ENCODE measurements at regions not wholly inside any gene's neighbourhood (a gene's known extent, or its start where the extent isn't known, plus 50 kb on each side); places are given as distances from the start of the nearest gene placed in this dataset.
A peak's percentile ranks its signal among the peaks of the same experiment; 100 is the strongest.

DNA sequence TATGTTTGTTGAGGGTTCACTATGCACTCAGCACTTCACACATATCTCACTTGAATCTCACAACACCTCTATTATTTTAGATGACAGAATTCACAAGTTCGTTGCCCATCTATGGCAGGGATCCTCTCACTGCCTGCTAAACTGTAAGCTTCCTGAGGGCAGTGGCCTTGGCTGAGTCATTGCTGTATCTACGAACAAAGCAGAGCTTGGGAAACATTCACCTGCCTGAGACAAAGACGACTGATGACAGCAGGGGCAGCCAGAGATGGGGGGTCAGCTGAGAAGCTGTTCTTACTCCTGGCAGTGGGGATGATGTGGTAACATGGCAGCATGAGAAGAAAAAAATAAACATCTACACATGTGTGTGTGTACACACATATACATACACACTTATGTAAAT lies 125.5 kb upstream of the NMNAT3 start:
- Histone ChIP-seq H3K36me3 (ENCODE audit: control insufficient read depth in 1 of 2, insufficient read depth in 2 of 2, low read length in 2 of 2) (no peaks in the 10 kb centered on the region), H2AFZ (ENCODE audit: insufficient read depth, low read length, poor library complexity) (no peak overlapping the region), H3K9ac (ENCODE audit: low read length) (no peak overlapping the region), H3K79me1 (ENCODE audit: low read length) (no peaks in the 10 kb centered on the region), H4K12ac (ENCODE audit: low read depth, low read length) (no peak overlapping the region), H3K4me2 (ENCODE audit: low read length) (no peak overlapping the region), H3K23ac (ENCODE audit: low read length) (no peak overlapping the region), H2AK5ac (ENCODE audit: low read length) (no peak overlapping the region), H2BK120ac (ENCODE audit: insufficient read depth, low read length, poor library complexity) (no peak overlapping the region), H2BK5ac (ENCODE audit: low read depth, low read length, poor library complexity) (no peak overlapping the region), H3K79me2 (ENCODE audit: control insufficient read depth, insufficient read depth, low read length, poor library complexity) (no peaks in the 10 kb centered on the region), H2BK12ac (ENCODE audit: low read length) (no peak overlapping the region), H3K27ac (ENCODE audit: low read depth, low read length) (no peak overlapping the region), H3K18ac (ENCODE audit: low read length) (no peak overlapping the region), H3K4ac (ENCODE audit: low read depth, low read length) (no peak overlapping the region), H4K91ac (ENCODE audit: low read depth, low read length) (no peak overlapping the region), H3K14ac (ENCODE audit: low read length) (no peak overlapping the region), H3K4me3 (ENCODE audit: low read depth, low read length) (no peak overlapping the region), H3K9me3 (ENCODE audit: insufficient read depth, low read depth, low read length) (no peaks in the 10 kb centered on the region), H4K8ac (ENCODE audit: low read depth, low read length) (no peak overlapping the region), H3K27me3 (ENCODE audit: insufficient read depth, low read length) (no peaks in the 10 kb centered on the region), H3K4me1 (ENCODE audit: control insufficient read depth in 1 of 2, insufficient read depth in 2 of 2, low read length in 2 of 2) (no peaks in the 10 kb centered on the region)
- WGBS (ENCODE audit: extremely low coverage, insufficient coverage, insufficient read length) = no CpG with 5 or more reads among the region's 3 CpGs
- DNase-seq = no peak

- H3K9ac ChIP-seq (ENCODE audit: low read length) = no peak overlapping the region
- no peaks in the 10 kb centered on the region for H3K79me1 ChIP-seq (ENCODE audit: low read length)
- H3K27me3 ChIP-seq (ENCODE audit: insufficient read depth, low read length) = no peaks in the 10 kb centered on the region
- H3K4ac ChIP-seq (ENCODE audit: low read depth, low read length) = no peak overlapping the region
- H2AFZ ChIP-seq (ENCODE audit: insufficient read depth, low read length, poor library complexity) = no peak overlapping the region
- H3K4me2 ChIP-seq (ENCODE audit: low read length) = no peak overlapping the region
- no peak overlapping the region for H4K12ac ChIP-seq (ENCODE audit: low read depth, low read length)
- no peak overlapping the region for H2BK5ac ChIP-seq (ENCODE audit: low read depth, low read length, poor library complexity)
- no peaks in the 10 kb centered on the region for H3K4me1 ChIP-seq (ENCODE audit: control insufficient read depth in 1 of 2, insufficient read depth in 2 of 2, low read length in 2 of 2)
- no peak overlapping the region for H2BK12ac ChIP-seq (ENCODE audit: low read length)
- no peak overlapping the region for H2AK5ac ChIP-seq (ENCODE audit: low read length)
- H3K36me3 ChIP-seq (ENCODE audit: control insufficient read depth in 1 of 2, insufficient read depth in 2 of 2, low read length in 2 of 2) = no peaks in the 10 kb centered on the region
- H3K23ac ChIP-seq (ENCODE audit: low read length) = no peak overlapping the region
- no peak overlapping the region for H4K91ac ChIP-seq (ENCODE audit: low read depth, low read length)
- no peak overlapping the region for H3K14ac ChIP-seq (ENCODE audit: low read length)
- H3K9me3 ChIP-seq (ENCODE audit: insufficient read depth, low read depth, low read length) = peaks cover 2% of the 10 kb centered on the region
- no peak overlapping the region for H3K27ac ChIP-seq (ENCODE audit: low read depth, low read length)
- H4K8ac ChIP-seq (ENCODE audit: low read depth, low read length) = no peak overlapping the region
- DNase-seq = peak; percentile 30 to 75
- no peak overlapping the region for H3K4me3 ChIP-seq (ENCODE audit: low read depth, low read length)
- H3K79me2 ChIP-seq (ENCODE audit: control insufficient read depth, insufficient read depth, low read length, poor library complexity) = no peaks in the 10 kb centered on the region
- no peak overlapping the region for H2BK120ac ChIP-seq (ENCODE audit: insufficient read depth, low read length, poor library complexity)
- H3K18ac ChIP-seq (ENCODE audit: low read length) = no peak overlapping the region
- no CpG with 5 or more reads among the region's 8 CpGs for WGBS (ENCODE audit: extremely low coverage, insufficient coverage, insufficient read length)
Measured at GRCh38 chr3:139797724-139798343, 120.1 kb upstream of the NMNAT3 start.

DNA sequence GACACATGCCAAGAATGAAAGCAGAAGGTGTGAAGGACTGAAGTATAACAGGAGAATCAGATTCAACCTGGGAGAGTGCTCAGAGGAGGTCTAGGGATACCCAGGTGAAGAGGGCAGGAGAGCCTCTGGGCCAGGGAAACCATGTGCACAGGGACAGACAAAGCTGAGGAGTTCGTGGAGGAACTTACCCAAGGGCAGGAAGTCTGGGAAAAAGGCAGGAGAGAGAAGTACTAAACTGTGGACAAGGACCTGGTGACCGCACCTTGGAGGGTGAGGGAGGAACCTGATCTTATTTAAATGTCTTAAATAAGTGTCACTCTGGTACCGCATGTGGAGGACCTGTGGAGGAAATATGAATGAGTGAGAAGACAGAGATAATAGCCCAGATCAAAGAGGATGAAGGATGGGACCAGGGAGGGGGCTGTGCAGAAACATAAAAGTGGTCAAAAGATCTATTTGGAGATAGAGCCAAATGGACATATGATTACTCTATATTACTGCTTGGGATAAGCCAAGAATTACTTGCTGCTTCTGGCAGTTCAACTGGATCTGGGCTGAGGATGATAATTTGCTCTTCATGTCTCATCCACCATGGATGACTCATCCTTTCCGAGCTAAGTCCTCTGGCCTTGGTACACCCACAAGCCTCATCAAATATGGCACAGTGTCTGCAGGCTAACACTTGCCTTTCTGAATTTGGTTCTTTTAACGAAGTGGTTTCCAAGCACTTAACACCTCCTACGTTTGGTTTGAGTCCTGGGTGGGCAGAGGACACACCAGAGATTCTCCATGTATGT lies 116.9 kb upstream of the NMNAT3 start:
- Histone ChIP-seq H2BK5ac (ENCODE audit: low read depth, low read length, poor library complexity) (no peak overlapping the region), H4K12ac (ENCODE audit: low read depth, low read length) (no peak overlapping the region), H4K8ac (ENCODE audit: low read depth, low read length) (no peak overlapping the region), H2BK12ac (ENCODE audit: low read length) (no peak overlapping the region), H3K9ac (ENCODE audit: low read length) (no peak overlapping the region), H3K4ac (ENCODE audit: low read depth, low read length) (no peak overlapping the region), H3K27ac (ENCODE audit: low read depth, low read length) (no peak overlapping the region), H3K4me3 (ENCODE audit: low read depth, low read length) (no peak overlapping the region), H4K91ac (ENCODE audit: low read depth, low read length) (no peak overlapping the region), H3K9me3 (ENCODE audit: insufficient read depth, low read depth, low read length) (peaks cover 2% of the 10 kb centered on the region), H3K18ac (ENCODE audit: low read length) (no peak overlapping the region), H3K4me2 (ENCODE audit: low read length) (no peak overlapping the region), H3K14ac (ENCODE audit: low read length) (no peak overlapping the region), H2BK120ac (ENCODE audit: insufficient read depth, low read length, poor library complexity) (no peak overlapping the region), H3K79me1 (ENCODE audit: low read length) (no peaks in the 10 kb centered on the region), H3K27me3 (ENCODE audit: insufficient read depth, low read length) (no peaks in the 10 kb centered on the region), H2AFZ (ENCODE audit: insufficient read depth, low read length, poor library complexity) (no peak overlapping the region), H3K4me1 (ENCODE audit: control insufficient read depth in 1 of 2, insufficient read depth in 2 of 2, low read length in 2 of 2) (no peaks in the 10 kb centered on the region), H2AK5ac (ENCODE audit: low read length) (no peak overlapping the region), H3K36me3 (ENCODE audit: control insufficient read depth in 1 of 2, insufficient read depth in 2 of 2, low read length in 2 of 2) (no peaks in the 10 kb centered on the region), H3K23ac (ENCODE audit: low read length) (no peak overlapping the region), H3K79me2 (ENCODE audit: control insufficient read depth, insufficient read depth, low read length, poor library complexity) (no peaks in the 10 kb centered on the region)
- WGBS (ENCODE audit: extremely low coverage, insufficient coverage, insufficient read length) = no CpG with 5 or more reads among the region's 6 CpGs
- DNase-seq = no peak

DNA sequence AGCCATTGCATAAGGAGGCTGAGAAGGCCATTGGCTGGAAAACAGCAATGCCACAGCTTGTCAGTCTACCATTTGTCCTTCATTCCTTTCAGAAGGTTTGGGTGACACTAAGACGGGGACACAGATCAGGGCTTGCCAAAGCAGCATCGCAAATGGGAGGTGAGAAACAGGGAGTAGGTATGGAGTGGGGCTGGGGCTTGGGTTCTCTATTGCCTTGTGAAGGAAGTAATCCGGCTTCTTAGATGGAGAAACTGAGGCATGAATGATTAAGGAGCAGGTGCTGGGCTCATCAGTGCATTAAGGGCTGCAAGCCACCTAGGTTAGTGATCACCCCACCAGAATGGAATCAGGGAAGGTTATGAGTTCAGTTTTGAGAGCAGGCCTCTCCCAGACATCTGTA lies 115.6 kb upstream of the NMNAT3 start:
- Histone ChIP-seq H3K4me2 (ENCODE audit: low read length) (no peak overlapping the region), H3K4me3 (ENCODE audit: low read depth, low read length) (no peak overlapping the region), H3K23ac (ENCODE audit: low read length) (no peak overlapping the region), H3K18ac (ENCODE audit: low read length) (no peak overlapping the region), H3K9me3 (ENCODE audit: insufficient read depth, low read depth, low read length) (peaks cover 2% of the 10 kb centered on the region), H4K8ac (ENCODE audit: low read depth, low read length) (no peak overlapping the region), H3K4ac (ENCODE audit: low read depth, low read length) (no peak overlapping the region), H3K79me2 (ENCODE audit: control insufficient read depth, insufficient read depth, low read length, poor library complexity) (no peaks in the 10 kb centered on the region), H4K12ac (ENCODE audit: low read depth, low read length) (no peak overlapping the region), H3K9ac (ENCODE audit: low read length) (no peak overlapping the region), H3K27ac (ENCODE audit: low read depth, low read length) (no peak overlapping the region), H3K27me3 (ENCODE audit: insufficient read depth, low read length) (no peaks in the 10 kb centered on the region), H2AFZ (ENCODE audit: insufficient read depth, low read length, poor library complexity) (no peak overlapping the region), H3K4me1 (ENCODE audit: control insufficient read depth in 1 of 2, insufficient read depth in 2 of 2, low read length in 2 of 2) (no peaks in the 10 kb centered on the region), H2BK120ac (ENCODE audit: insufficient read depth, low read length, poor library complexity) (no peak overlapping the region), H4K91ac (ENCODE audit: low read depth, low read length) (no peak overlapping the region), H3K79me1 (ENCODE audit: low read length) (no peaks in the 10 kb centered on the region), H2AK5ac (ENCODE audit: low read length) (no peak overlapping the region), H2BK5ac (ENCODE audit: low read depth, low read length, poor library complexity) (no peak overlapping the region), H3K14ac (ENCODE audit: low read length) (no peak overlapping the region), H2BK12ac (ENCODE audit: low read length) (no peak overlapping the region), H3K36me3 (ENCODE audit: control insufficient read depth in 1 of 2, insufficient read depth in 2 of 2, low read length in 2 of 2) (no peaks in the 10 kb centered on the region)
- no CpG with 5 or more reads among the region's 3 CpGs for WGBS (ENCODE audit: extremely low coverage, insufficient coverage, insufficient read length)
- DNase-seq = no peak
